Naive thymus-derived CD8-positive, alpha-beta T cell (primary cell): ENCODE measurements at regions not wholly inside any gene's neighbourhood (a gene's known extent, or its start where the extent isn't known, plus 50 kb on each side); places are given as distances from the start of the nearest gene placed in this dataset.
"Not testable (repeated sequence)": the region's sequence is repeated elsewhere in the genome, so short reads cannot be mapped to it uniquely, and the experiment has no call there.

ENCODE experiments used
- ATAC-seq, 2 donors: fragments of 150-1000 bp; cut with Tn5 transposase in 1 of 2; sonication (Bioruptor Pico), chemical (Tn5 transposase) in 1 of 2; 1 replicate in 1 of 2; 2 replicates in 1 of 2; pipeline ENCODE4 v1.10.0; 2021; ENCODE audit warnings: mild to moderate bottlenecking in 2 of 2, moderate library complexity in 2 of 2
- POLR2A ChIA-PET: fragments of 350-600 bp; sonication (Branson Sonifier 250); formaldehyde crosslinking; loops from one replicate; lab custom pipeline; 2021; ENCODE audit warnings: antibody characterized with exemption; lab: Charles Lee
- DNase-seq, 10 donors: peaks; one replicate each; pipeline versions ENCODE4 v3.0.0 to v3.0.0-alpha.2; 2020 to 2022
- H3K27ac Mint-ChIP-seq, 10 donors: one replicate each; pipeline ENCODE4 v1.8.0; 2020 to 2022; ENCODE audit warnings: mild to moderate bottlenecking in 10 of 10, mixed read lengths in 10 of 10, moderate library complexity in 4 of 10, inconsistent platforms in 1 of 10
- H3K27me3 Mint-ChIP-seq, 5 donors: one replicate each; pipeline ENCODE4 v1.8.0; 2021 to 2022; ENCODE audit warnings: mixed read lengths in 5 of 5
- H3K36me3 Mint-ChIP-seq, 3 donors: one replicate each; pipeline ENCODE4 v1.8.0; 2020 to 2022; ENCODE audit warnings: mixed read lengths in 3 of 3, mild to moderate bottlenecking in 2 of 3, inconsistent platforms in 1 of 3
- H3K4me1 Mint-ChIP-seq, 4 donors: one replicate each; pipeline ENCODE4 v1.8.0; 2021 to 2022; ENCODE audit warnings: mixed read lengths in 4 of 4
- H3K4me3 Mint-ChIP-seq, 10 donors: one replicate each; pipeline ENCODE4 v1.8.0; 2020 to 2022; ENCODE audit warnings: mild to moderate bottlenecking in 10 of 10, mixed read lengths in 10 of 10, moderate library complexity in 6 of 10, inconsistent platforms in 1 of 10
- H3K9me3 Mint-ChIP-seq, 9 donors: one replicate each; pipeline ENCODE4 v1.8.0; 2020 to 2022; ENCODE audit warnings: mixed read lengths in 9 of 9, mild to moderate bottlenecking in 3 of 9, inconsistent platforms in 1 of 9, moderate library complexity in 1 of 9

DNA sequence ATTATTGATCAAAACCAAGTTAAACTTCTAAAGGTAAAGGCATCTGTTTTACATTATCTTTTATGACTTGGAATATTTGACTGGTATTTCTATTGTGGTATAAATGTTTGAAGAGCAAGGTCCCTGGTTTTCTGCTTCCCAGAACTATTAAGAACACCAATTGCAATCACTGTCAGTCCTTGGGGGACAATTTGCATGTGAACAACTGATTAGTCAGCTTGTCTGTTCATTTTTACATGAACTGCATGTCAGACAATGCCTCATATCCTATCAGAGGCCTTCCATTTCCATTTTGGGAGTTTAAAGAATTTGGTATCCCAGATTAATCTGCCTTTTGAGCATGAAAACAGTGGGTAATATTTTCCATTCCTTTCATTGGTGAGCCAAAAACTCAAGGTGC, 654.9 kb upstream of the USP24 start:
- no peaks in the 10 kb centered on the region for H3K4me1 Mint-ChIP-seq
- peaks cover 0 to 5% (median 0%) of the 10 kb centered on the region in 5 donors for H3K27me3 Mint-ChIP-seq
- DNase-seq (no peak), ATAC-seq (no peak)
- POLR2A ChIA-PET: no interaction called here
- no peak overlapping the region for H3K27ac Mint-ChIP-seq
- no peak overlapping the region for H3K4me3 Mint-ChIP-seq
- no peaks in the 10 kb centered on the region for H3K36me3 Mint-ChIP-seq
- H3K9me3 Mint-ChIP-seq: peaks cover 0 to 4% (median 0%) of the 10 kb centered on the region in 9 donors

DNA sequence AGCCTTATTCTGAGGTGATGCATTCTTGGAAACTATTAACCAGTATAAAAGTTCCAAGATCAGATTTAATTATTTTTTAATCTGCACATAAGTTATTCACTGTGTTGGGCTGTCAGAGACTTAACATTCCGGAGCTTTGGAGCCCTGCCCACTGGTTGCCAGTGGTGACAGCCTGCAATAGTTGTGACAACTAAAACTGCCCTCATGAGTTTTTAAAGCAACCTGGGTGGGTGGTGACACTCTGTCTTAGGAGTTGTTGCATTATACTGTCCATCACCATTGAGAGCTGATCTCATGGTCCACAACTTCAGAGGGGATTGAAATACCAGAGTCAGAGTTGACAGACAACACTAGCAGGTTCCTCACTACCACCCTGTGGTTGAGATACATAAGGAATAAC, 653.9 kb upstream of the USP24 start:
- H3K36me3 Mint-ChIP-seq: no peaks in the 10 kb centered on the region
- ATAC-seq (no peak), DNase-seq (no peak)
- POLR2A ChIA-PET: no interaction called here
- H3K27ac Mint-ChIP-seq: no peak overlapping the region
- peaks cover 0 to 5% (median 0%) of the 10 kb centered on the region in 5 donors for H3K27me3 Mint-ChIP-seq
- H3K4me1 Mint-ChIP-seq: no peaks in the 10 kb centered on the region
- H3K9me3 Mint-ChIP-seq: peaks cover 0 to 2% (median 0%) of the 10 kb centered on the region in 9 donors
- no peak overlapping the region for H3K4me3 Mint-ChIP-seq

DNA sequence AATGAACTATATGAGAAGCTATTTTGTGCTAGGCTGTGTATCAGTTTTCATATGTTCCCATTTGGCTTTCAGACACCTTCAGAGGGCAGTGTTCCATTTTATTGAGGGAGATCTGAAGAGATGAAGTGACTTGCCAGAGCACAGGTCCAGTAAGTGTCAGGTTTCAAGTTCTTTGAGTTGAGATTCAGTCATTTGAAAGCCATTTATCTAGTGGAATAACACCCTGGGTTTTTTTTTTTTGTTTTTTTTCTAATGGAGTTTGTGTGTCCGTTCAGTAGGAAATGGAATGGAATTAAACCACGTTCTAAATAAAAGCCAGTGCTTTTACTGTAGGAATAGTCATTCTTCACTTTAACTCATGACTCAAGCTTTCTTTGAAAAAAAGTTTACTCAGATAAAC, 652.9 kb upstream of the USP24 start:
- H3K4me3 Mint-ChIP-seq: no peak overlapping the region
- no peak for DNase-seq
- peaks cover 0 to 5% (median 0%) of the 10 kb centered on the region in 5 donors for H3K27me3 Mint-ChIP-seq
- peaks cover 0 to 2% (median 0%) of the 10 kb centered on the region in 9 donors for H3K9me3 Mint-ChIP-seq
- ATAC-seq: no peak
- POLR2A ChIA-PET: no interaction called here
- H3K4me1 Mint-ChIP-seq: no peaks in the 10 kb centered on the region
- H3K36me3 Mint-ChIP-seq: no peaks in the 10 kb centered on the region
- no peak overlapping the region for H3K27ac Mint-ChIP-seq

DNA sequence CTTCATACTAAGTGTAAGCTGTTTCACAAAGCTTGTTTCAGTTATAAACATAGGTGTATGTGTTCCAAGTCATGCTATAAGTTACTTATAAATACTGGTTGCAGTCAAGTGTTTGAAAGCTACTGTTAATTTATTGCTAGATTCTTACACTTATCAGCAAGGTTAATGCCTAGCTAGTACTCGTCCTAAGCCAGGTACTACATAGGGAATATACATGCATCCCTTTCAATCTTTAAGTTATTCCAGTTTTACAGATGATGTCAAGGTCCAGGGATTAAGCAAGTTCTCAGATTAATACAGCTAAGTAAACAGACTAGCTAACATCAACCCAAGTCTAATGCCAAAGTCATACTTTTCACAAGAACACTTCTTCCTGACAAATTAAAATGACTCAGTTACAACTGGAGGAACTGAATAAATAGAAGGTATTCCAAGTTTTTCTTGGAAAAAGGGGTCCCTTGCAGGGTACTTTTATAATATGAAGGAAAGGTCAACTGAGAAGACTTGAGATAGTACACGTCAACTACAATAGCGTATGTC, 652.2 kb upstream of the USP24 start:
- Mint-ChIP-seq H3K4me1 (no peaks in the 10 kb centered on the region), H3K27me3 (peaks cover 0 to 5% (median 0%) of the 10 kb centered on the region in 5 donors), H3K36me3 (no peaks in the 10 kb centered on the region), H3K27ac (no peak overlapping the region), H3K9me3 (peaks cover 0 to 2% (median 0%) of the 10 kb centered on the region in 9 donors), H3K4me3 (no peak overlapping the region)
- DNase-seq: no peak
- no peak for ATAC-seq
- POLR2A ChIA-PET: no interaction called here

DNA sequence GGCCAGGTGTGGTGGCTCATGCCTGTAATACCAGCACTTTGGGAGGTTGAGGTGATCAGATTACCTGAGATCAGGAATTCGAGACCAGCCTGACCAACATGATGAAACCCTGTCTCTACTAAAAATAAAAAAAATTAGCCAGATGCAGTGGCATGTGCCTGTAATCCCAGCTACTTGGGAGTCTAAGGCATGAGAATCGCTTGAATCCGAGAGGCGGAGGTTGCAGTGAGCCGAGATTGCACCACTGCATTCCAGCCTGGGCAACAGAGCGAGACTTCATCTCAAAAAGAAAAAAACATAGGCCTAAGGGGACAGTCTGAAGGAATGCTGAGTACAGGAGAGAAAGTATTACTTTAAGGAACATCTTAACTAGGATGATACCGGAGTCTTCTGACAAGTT, 650.6 kb upstream of the USP24 start:
- POLR2A ChIA-PET, H3K36me3 Mint-ChIP-seq: not testable (repeated sequence)

DNA sequence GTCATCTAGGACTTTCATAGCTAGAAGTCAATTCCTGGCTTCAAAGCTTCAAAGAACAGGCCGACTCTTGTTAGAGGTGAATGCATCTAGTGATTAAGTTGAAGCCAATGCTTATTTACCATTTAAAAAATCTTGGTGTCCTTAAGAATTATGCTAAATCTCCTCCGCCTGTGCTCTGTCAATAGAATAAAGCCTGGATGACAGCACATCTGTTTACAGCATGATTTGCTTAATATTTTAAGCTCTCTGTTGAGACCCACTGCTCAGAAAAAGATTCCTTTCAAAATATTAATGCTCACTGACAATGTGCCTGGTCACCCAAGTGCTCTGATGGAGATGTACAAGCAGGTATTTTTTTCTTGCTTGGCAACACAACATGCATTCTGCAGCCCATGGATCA, 649.1 kb upstream of the USP24 start:
- ATAC-seq: no peak
- POLR2A ChIA-PET: no interaction called here
- Mint-ChIP-seq H3K4me3 (no peak overlapping the region), H3K27ac (no peak overlapping the region), H3K4me1 (no peaks in the 10 kb centered on the region), H3K9me3 (peaks cover 0 to 2% (median 0%) of the 10 kb centered on the region in 9 donors), H3K27me3 (peaks cover 0 to 11% (median 0%) of the 10 kb centered on the region in 5 donors), H3K36me3 (no peaks in the 10 kb centered on the region)
- no peak for DNase-seq

More for the DNA sequence above, 650.6 kb upstream of the USP24 start:
- DNase-seq, H3K27ac Mint-ChIP-seq, H3K9me3 Mint-ChIP-seq, H3K4me1 Mint-ChIP-seq, H3K27me3 Mint-ChIP-seq, H3K4me3 Mint-ChIP-seq, ATAC-seq: not testable (repeated sequence)

DNA sequence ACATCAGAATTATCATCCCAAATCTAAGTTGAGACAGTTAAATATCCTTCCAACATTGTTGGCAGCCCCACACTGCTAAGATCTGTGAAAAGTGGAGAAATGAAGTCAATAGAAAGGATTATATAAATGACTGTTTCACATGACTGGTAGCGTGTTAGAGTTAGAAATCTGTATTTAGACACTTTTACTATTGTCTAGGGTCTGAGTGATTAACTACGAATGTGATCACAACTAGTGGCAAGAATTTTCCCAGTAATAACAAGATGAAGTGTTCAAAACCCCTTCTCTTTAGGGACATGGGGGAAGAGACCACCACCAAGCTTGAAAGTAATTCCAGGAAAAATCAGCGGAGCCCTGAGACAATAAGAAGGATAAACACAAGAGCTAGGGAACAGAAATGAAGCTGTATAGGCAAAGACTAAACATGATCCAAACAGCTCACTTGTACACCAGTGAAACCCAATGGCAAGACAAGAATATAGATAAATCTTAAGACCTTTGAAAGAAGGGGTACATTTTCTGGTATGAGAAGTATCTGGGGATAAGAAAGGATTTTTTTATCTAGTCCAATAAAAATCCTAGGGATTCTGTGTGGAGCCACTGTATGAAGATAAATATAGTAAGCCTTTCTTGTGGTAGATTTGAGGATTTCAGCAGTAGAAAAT, 646.6 kb upstream of the USP24 start:
- H3K27ac Mint-ChIP-seq: no peak overlapping the region
- H3K27me3 Mint-ChIP-seq: peaks cover 0 to 9% (median 2%) of the 10 kb centered on the region in 5 donors
- H3K9me3 Mint-ChIP-seq: no peaks in the 10 kb centered on the region
- ATAC-seq (no peak), DNase-seq (no peak)
- no peaks in the 10 kb centered on the region for H3K36me3 Mint-ChIP-seq
- H3K4me3 Mint-ChIP-seq: no peak overlapping the region
- POLR2A ChIA-PET: no interaction called here
- H3K4me1 Mint-ChIP-seq: no peaks in the 10 kb centered on the region

DNA sequence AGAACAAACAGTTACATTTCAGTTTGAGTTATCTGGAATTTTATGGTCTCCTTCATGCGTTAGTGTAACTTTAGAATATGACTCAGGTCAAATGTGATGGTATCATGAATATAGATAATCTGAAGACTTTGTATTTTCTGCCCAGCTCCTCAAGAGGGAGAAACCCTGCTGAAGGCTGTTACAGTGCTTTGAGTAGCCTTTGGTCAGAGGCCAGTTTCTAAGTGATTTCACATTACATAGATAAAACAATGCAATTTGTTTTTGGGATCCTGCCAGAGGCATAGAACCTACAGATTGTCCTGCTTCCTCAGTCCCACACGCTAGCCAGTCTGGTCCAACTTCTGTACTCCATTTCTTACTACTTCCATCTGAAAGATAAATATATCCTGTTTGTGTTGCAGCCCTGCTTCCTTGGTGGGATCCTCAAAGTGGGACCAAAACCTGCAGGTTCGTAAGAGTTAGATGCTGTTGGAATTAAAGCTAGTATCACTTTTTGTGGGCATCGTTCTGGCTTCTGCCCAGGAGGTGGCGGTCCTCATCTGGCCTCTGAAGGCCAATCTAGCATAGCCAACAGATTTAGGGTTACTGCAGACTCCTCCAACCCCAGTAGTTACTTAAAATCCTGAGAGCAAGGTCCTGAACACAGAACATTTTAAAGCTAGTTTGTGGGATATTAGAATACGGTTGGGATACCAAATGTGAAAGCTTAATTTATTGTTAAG, 645.8 kb upstream of the USP24 start:
- no peak for DNase-seq
- no peaks in the 10 kb centered on the region for H3K9me3 Mint-ChIP-seq
- H3K27ac Mint-ChIP-seq: no peak overlapping the region
- H3K27me3 Mint-ChIP-seq: peaks cover 0 to 9% (median 3%) of the 10 kb centered on the region in 5 donors
- no peak for ATAC-seq
- POLR2A ChIA-PET: no interaction called here
- H3K4me1 Mint-ChIP-seq: no peaks in the 10 kb centered on the region
- H3K36me3 Mint-ChIP-seq: no peaks in the 10 kb centered on the region
- H3K4me3 Mint-ChIP-seq: no peak overlapping the region

DNA sequence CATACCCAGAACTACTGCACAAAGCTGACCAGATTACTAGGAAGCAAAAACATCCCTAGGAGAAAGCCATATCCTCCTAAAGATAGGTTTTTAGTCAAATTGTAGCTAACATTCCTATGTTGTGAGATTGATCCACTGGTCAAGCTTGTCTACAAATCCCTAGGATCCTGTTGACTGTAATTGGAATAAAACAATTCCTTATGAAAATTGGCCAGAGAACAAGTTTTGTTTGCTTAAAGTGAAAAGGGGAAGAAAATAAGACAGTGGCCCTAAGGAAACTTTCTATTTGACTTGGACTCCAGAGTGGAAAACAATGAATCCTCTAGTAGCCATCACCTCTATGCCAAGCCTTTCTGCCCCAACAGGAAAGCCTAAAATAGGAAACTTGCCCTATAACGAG, 645.2 kb upstream of the USP24 start:
- POLR2A ChIA-PET: no interaction called here

DNA sequence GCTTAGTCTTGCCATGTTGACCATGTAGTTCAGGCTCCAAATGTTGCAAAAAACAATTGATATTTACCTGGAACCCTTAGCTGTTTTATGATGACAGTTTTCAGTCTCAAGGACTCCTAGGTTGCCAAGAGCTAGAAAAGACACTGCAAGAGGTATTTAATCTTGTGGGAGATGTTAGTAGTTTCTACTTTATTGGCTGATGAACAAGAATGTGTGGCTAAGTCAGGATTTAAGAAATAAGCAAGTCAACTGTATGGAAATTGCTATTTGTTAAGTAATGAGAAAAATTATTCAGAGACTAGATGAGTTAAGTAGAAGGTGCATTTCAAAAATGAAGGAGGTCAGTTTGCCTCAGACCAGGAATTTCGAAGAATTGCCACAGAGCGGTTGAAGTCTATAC, 639.7 kb upstream of the USP24 start:
- POLR2A ChIA-PET: no interaction called here
- Mint-ChIP-seq H3K9me3 (no peaks in the 10 kb centered on the region), H3K27me3 (peaks cover 2 to 29% (median 5%) of the 10 kb centered on the region in 5 donors), H3K4me1 (no peaks in the 10 kb centered on the region), H3K4me3 (no peak overlapping the region), H3K27ac (no peak overlapping the region), H3K36me3 (no peaks in the 10 kb centered on the region)
- no peak for DNase-seq
- ATAC-seq: no peak

More for the DNA sequence above, 645.2 kb upstream of the USP24 start:
- H3K9me3 Mint-ChIP-seq: no peaks in the 10 kb centered on the region
- H3K27ac Mint-ChIP-seq: no peak overlapping the region
- no peaks in the 10 kb centered on the region for H3K36me3 Mint-ChIP-seq
- H3K4me1 Mint-ChIP-seq: no peaks in the 10 kb centered on the region
- ATAC-seq: no peak
- H3K27me3 Mint-ChIP-seq: peaks cover under 1 to 9% (median 4%) of the 10 kb centered on the region in 5 donors
- H3K4me3 Mint-ChIP-seq: no peak overlapping the region
- DNase-seq: no peak

DNA sequence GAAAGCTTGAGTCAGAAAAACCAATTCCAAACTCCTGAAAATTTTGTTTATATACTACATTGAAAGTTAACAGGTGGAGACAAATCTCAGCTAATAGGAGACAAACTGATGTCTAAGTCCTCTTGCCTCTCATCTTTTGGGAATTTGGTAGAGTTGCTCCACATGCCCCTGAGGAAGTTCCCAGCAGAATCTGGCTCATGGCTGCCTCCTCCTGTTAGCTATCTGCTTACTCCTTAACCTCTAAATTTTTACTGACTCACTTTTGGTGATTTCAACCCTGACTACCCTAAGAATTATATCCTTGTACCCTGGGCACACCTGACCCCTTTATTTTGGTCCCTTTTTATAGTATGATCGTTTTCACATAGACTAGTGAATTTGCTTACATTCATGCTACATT, 633.7 kb upstream of the USP24 start:
- POLR2A ChIA-PET: no interaction called here
- Mint-ChIP-seq H3K4me1 (no peaks in the 10 kb centered on the region), H3K27ac (no peak overlapping the region), H3K27me3 (peaks cover 0 to 14% (median 2%) of the 10 kb centered on the region in 5 donors), H3K36me3 (no peaks in the 10 kb centered on the region), H3K4me3 (no peak overlapping the region), H3K9me3 (no peaks in the 10 kb centered on the region)
- ATAC-seq: no peak
- DNase-seq: no peak

DNA sequence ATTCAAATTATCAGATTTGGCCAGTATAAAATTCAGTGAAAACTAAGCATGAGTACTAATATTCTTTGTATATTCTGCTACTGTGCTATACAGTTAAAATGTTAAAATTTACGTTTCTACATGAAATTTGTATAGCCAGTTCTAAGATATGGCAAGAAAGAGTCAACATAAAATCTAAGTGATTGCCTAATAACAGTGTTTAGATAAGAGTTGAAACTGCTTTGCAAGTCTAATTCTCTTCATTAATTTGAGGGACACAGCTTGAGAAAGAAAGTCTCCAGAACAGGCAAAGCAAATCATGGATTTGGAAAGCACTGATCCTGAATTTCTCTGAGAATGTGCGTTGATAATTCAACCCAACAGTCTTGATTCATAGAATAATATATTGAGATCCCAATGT, 630.9 kb upstream of the USP24 start:
- POLR2A ChIA-PET: no interaction called here
- ATAC-seq: no peak

DNA sequence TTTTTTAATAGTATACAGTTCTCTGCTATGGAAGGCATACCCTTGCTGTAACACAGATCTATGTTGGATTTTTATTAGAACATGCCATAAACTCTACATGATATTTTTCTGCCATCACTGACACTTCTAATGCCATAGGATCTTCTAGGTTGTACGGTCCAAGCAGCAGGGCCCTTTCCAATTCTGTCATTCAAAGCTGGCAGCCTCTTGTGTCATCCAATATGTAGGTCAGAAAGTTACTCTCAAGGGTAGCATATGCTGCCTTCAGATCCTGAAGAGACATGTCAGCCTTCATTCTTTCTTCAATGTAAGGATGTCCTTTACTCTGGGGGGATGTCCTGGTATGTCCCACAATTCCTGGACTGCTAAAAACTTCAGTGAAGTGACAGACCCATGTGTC, 629.2 kb upstream of the USP24 start:
- DNase-seq: no peak
- no peaks in the 10 kb centered on the region for H3K36me3 Mint-ChIP-seq
- peaks cover 0 to 10% (median 2%) of the 10 kb centered on the region in 5 donors for H3K27me3 Mint-ChIP-seq
- no peaks in the 10 kb centered on the region for H3K4me1 Mint-ChIP-seq
- ATAC-seq: no peak
- no peak overlapping the region for H3K4me3 Mint-ChIP-seq
- H3K9me3 Mint-ChIP-seq: peaks cover 0 to 4% (median 0%) of the 10 kb centered on the region in 9 donors
- POLR2A ChIA-PET: no interaction called here
- H3K27ac Mint-ChIP-seq: no peak overlapping the region

More for the DNA sequence above, 630.9 kb upstream of the USP24 start:
- H3K27ac Mint-ChIP-seq: no peak overlapping the region
- peaks cover 0 to 6% (median 2%) of the 10 kb centered on the region in 5 donors for H3K27me3 Mint-ChIP-seq
- H3K4me3 Mint-ChIP-seq: no peak overlapping the region
- peaks cover 0 to 3% (median 0%) of the 10 kb centered on the region in 9 donors for H3K9me3 Mint-ChIP-seq
- H3K4me1 Mint-ChIP-seq: no peaks in the 10 kb centered on the region
- DNase-seq: no peak
- H3K36me3 Mint-ChIP-seq: no peaks in the 10 kb centered on the region
